PC-9 (cell line): ENCODE measurements at regions not wholly inside any gene's neighbourhood (a gene's known extent, or its start where the extent isn't known, plus 50 kb on each side); places are given as distances from the start of the nearest gene placed in this dataset.
"Not testable (repeated sequence)": the region's sequence is repeated elsewhere in the genome, so short reads cannot be mapped to it uniquely, and the experiment has no call there.

Experiments used
- CTCF ChIP-seq: fragments of 200-600 bp; sonication (generic); conservative IDR thresholded peaks from 2 replicates; pipeline ENCODE4 v1.6.1; 2017; ENCODE audit warnings: mixed run types, antibody characterized with exemption, mild to moderate bottlenecking, moderate library complexity
- EZH2 ChIP-seq: fragments of 200-600 bp; sonication (generic); IDR thresholded peaks from 2 replicates; pipeline ENCODE4 v1.8.0; 2017; ENCODE audit warnings: antibody characterized with exemption, low read depth

DNA sequence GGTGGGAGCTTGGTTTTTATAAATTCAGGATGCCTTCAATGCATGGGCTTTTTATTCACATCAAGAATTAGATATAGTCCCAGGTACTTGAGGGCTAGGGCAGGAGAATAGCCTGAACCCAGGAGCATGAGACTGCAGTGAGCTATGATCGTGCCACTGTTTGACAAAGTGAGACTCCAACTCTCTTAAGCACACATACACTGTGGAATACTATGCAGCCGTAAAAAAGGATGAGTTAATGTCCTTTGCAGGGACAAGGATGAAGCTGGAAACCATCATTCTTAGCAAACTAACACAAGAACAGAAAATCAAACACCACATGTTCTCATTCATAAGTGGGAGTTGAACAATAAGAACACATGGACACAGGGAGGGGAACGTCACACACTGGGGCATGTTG lies 470.0 kb downstream of the SETD4 start:
- TF ChIP-seq CTCF, EZH2: not testable (repeated sequence)
